ENCODE measurements at regions not wholly inside any gene's neighbourhood (a gene's known extent, or its start where the extent isn't known, plus 50 kb on each side); places are given as distances from the start of the nearest gene placed in this dataset.
"Not testable (repeated sequence)": the region's sequence is repeated elsewhere in the genome, so short reads cannot be mapped to it uniquely, and the experiment has no call there.

- Histone ChIP-seq H3K36me3 (no peaks in the 10 kb centered on the region), H3K9me3 (ENCODE audit: low read depth) (no peaks in the 10 kb centered on the region), H3K4me1 (no peaks in the 10 kb centered on the region), H2AFZ (replicated peaks) (no peak overlapping the region), H3K4me2 (no peak overlapping the region), H3K79me2 (ENCODE audit: low read depth) (no peaks in the 10 kb centered on the region), H3K27ac (no peak overlapping the region), H4K20me1 (ENCODE audit: low read depth) (no peaks in the 10 kb centered on the region), H3K27me3 (no peaks in the 10 kb centered on the region), H3K4me3 (no peak overlapping the region), H3F3A (ENCODE audit: low read depth) (no peaks in the 10 kb centered on the region), H3K9ac (no peak overlapping the region)
- H3K36me3 Mint-ChIP-seq, result no peaks in the 10 kb centered on the region
- TF ChIP-seq CTCF (IDR thresholded peaks at IDR 0.05) (no peak), EZH2phosphoT487 (IDR thresholded peaks at IDR 0.05) (no peak), EZH2 (IDR thresholded peaks at IDR 0.05) (no peak)
- no peak overlapping the region for H3K4me3 Mint-ChIP-seq
- H3K9me3 Mint-ChIP-seq, result peaks cover 3% of the 10 kb centered on the region
- no peak overlapping the region for H3K27ac Mint-ChIP-seq
- no peaks in the 10 kb centered on the region for H3K4me1 Mint-ChIP-seq
- DNase-seq (ENCODE audit: low spot score), result no peak
- peaks cover 7% of the 10 kb centered on the region for H3K27me3 Mint-ChIP-seq (ENCODE audit: insufficient read depth, low read depth)
Observed at GRCh38 chr9:134570711-134571325, 70.8 kb upstream of the COL5A1 start.

- no peak for DNase-seq (ENCODE audit: low spot score)
- no peaks in the 10 kb centered on the region for H3K9me3 ChIP-seq (ENCODE audit: low read depth)
- no peaks in the 10 kb centered on the region for H3K79me2 ChIP-seq (ENCODE audit: low read depth)
- H2AFZ ChIP-seq (replicated peaks), result no peak overlapping the region
- no peaks in the 10 kb centered on the region for H3K4me1 ChIP-seq
- no peak for TF ChIP-seq EZH2 (IDR thresholded peaks at IDR 0.05)
- TF ChIP-seq CTCF (IDR thresholded peaks at IDR 0.05), result no peak
- no peak for TF ChIP-seq EZH2phosphoT487 (IDR thresholded peaks at IDR 0.05)
- peaks cover 3% of the 10 kb centered on the region for H3K9me3 Mint-ChIP-seq
- H3K36me3 Mint-ChIP-seq, result no peaks in the 10 kb centered on the region
- H3K36me3 ChIP-seq, result no peaks in the 10 kb centered on the region
- H3K4me1 Mint-ChIP-seq, result no peaks in the 10 kb centered on the region
- H3K27me3 Mint-ChIP-seq (ENCODE audit: insufficient read depth, low read depth), result peaks cover 7% of the 10 kb centered on the region
- H3F3A ChIP-seq (ENCODE audit: low read depth), result no peaks in the 10 kb centered on the region
- H3K4me3 ChIP-seq, result no peak overlapping the region
- no peaks in the 10 kb centered on the region for H3K27me3 ChIP-seq
- H3K4me2 ChIP-seq, result no peak overlapping the region
- H3K9ac ChIP-seq, result no peak overlapping the region
- no peaks in the 10 kb centered on the region for H4K20me1 ChIP-seq (ENCODE audit: low read depth)
- no peak overlapping the region for H3K27ac Mint-ChIP-seq
- no peak overlapping the region for H3K4me3 Mint-ChIP-seq
- H3K27ac ChIP-seq, result no peak overlapping the region
Observed at GRCh38 chr9:134571326-134571931, 70.2 kb upstream of the COL5A1 start.

- no peak overlapping the region for H3K9ac ChIP-seq
- DNase-seq (ENCODE audit: low spot score), result no peak
- no peaks in the 10 kb centered on the region for H3F3A ChIP-seq (ENCODE audit: low read depth)
- Mint-ChIP-seq H3K27me3 (ENCODE audit: insufficient read depth, low read depth) (peaks cover 7% of the 10 kb centered on the region), H3K27ac (peak overlapping the region; percentile 84), H3K9me3 (peaks cover 3% of the 10 kb centered on the region), H3K36me3 (no peaks in the 10 kb centered on the region), H3K4me1 (no peaks in the 10 kb centered on the region), H3K4me3 (no peak overlapping the region)
- no peak overlapping the region for H3K27ac ChIP-seq
- H3K36me3 ChIP-seq, result no peaks in the 10 kb centered on the region
- H3K79me2 ChIP-seq (ENCODE audit: low read depth), result no peaks in the 10 kb centered on the region
- no peak overlapping the region for H2AFZ ChIP-seq (replicated peaks)
- no peak overlapping the region for H3K4me3 ChIP-seq
- no peaks in the 10 kb centered on the region for H3K9me3 ChIP-seq (ENCODE audit: low read depth)
- no peaks in the 10 kb centered on the region for H3K27me3 ChIP-seq
- no peak for TF ChIP-seq EZH2 (IDR thresholded peaks at IDR 0.05)
- TF ChIP-seq EZH2phosphoT487 (IDR thresholded peaks at IDR 0.05), result no peak
- TF ChIP-seq CTCF (IDR thresholded peaks at IDR 0.05), result no peak
- H3K4me2 ChIP-seq, result no peak overlapping the region
- no peaks in the 10 kb centered on the region for H3K4me1 ChIP-seq
- H4K20me1 ChIP-seq (ENCODE audit: low read depth), result no peaks in the 10 kb centered on the region
Observed at GRCh38 chr9:134571946-134572917, 69.4 kb upstream of the COL5A1 start.

- not testable (repeated sequence) for H3K4me3 ChIP-seq; H3K4me2 ChIP-seq; H3K36me3 ChIP-seq; H3K36me3 Mint-ChIP-seq; H3K9me3 Mint-ChIP-seq; DNase-seq (ENCODE audit: low spot score); H3K27me3 ChIP-seq; H3F3A ChIP-seq (ENCODE audit: low read depth); H3K27me3 Mint-ChIP-seq (ENCODE audit: insufficient read depth, low read depth); H4K20me1 ChIP-seq (ENCODE audit: low read depth); H3K9ac ChIP-seq; H3K79me2 ChIP-seq (ENCODE audit: low read depth); H3K27ac ChIP-seq; H3K4me1 Mint-ChIP-seq; H3K4me1 ChIP-seq; H3K4me3 Mint-ChIP-seq; H2AFZ ChIP-seq (replicated peaks); H3K27ac Mint-ChIP-seq; H3K9me3 ChIP-seq (ENCODE audit: low read depth)
Observed at GRCh38 chr9:134574686-134575085, 66.9 kb upstream of the COL5A1 start.
